ENCODE measurements at regions not wholly inside any gene's neighbourhood (a gene's known extent, or its start where the extent isn't known, plus 50 kb on each side); places are given as distances from the start of the nearest gene placed in this dataset.

DNA sequence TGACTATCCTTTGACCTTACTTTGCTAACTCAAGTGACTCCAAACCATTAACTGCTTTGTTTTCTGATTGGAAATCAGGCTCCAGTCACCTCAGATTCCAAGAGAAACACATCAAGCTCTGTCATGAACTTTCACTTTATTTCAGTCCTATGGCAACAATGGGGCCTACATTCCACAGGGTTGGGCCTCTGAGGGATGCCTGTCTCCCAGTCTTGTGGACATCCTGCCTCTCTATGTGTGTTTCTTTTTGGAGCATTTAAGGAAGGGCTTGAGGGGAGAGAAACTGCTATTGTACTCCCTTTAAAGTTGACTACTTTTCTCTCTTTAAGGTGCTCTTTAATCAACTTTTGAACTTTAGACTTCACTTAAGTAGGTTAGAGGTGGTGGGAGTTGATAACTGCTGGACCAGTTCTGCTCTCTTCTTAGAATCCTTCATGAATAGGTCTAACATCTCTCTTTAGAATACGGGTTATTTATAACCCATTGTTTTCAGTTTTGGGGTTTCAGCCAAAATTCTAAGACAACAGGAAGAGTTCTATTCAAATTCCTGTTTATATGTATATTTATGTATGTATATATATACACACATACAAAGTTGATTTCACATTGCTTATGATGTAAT lies 274.3 kb upstream of the NR3C2 start:
- Histone ChIP-seq H3K27me3 (ENCODE audit: control insufficient read depth, insufficient read depth, low read length) (no peaks in the 10 kb centered on the region), H3K4me1 (ENCODE audit: control insufficient read depth, insufficient read depth, low read length) (peaks cover 5% of the 10 kb centered on the region), H3K9ac (ENCODE audit: low read length) (no peak overlapping the region), H3K36me3 (ENCODE audit: control insufficient read depth, insufficient read depth, low read length) (no peaks in the 10 kb centered on the region), H3K9me3 (ENCODE audit: control insufficient read depth, insufficient read depth, low read depth, low read length) (no peaks in the 10 kb centered on the region), H3K27ac (ENCODE audit: low read depth, low read length) (no peak overlapping the region), H3K4me3 (ENCODE audit: low read depth, low read length) (no peak overlapping the region)

DNA sequence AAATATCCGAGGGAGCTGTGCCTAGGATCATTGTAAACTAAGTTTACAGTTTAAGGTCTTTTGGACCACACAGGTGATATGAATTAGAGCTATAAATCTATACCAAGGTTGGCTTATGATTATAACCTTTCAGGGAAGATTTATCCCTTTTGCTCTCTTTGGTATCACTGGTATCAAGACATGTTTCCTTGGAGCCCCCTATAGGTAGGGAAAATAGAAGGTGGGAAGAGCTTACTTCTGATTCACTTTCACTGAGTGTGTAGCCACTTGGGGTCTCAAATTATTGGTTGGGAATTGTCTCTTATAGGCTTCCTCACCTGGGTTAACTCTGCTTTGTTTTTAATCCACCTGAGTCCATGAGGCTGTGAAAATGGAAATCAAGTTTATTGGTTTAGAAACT lies 262.1 kb upstream of the NR3C2 start:
- Histone ChIP-seq H3K27me3 (ENCODE audit: control insufficient read depth, insufficient read depth, low read length) (no peaks in the 10 kb centered on the region), H3K4me3 (ENCODE audit: low read depth, low read length) (no peak overlapping the region), H3K9ac (ENCODE audit: low read length) (no peak overlapping the region), H3K4me1 (ENCODE audit: control insufficient read depth, insufficient read depth, low read length) (no peaks in the 10 kb centered on the region), H3K27ac (ENCODE audit: low read depth, low read length) (no peak overlapping the region), H3K36me3 (ENCODE audit: control insufficient read depth, insufficient read depth, low read length) (no peaks in the 10 kb centered on the region), H3K9me3 (ENCODE audit: control insufficient read depth, insufficient read depth, low read depth, low read length) (peaks cover 2% of the 10 kb centered on the region; the same call in 1 of the 2 replicates)

DNA sequence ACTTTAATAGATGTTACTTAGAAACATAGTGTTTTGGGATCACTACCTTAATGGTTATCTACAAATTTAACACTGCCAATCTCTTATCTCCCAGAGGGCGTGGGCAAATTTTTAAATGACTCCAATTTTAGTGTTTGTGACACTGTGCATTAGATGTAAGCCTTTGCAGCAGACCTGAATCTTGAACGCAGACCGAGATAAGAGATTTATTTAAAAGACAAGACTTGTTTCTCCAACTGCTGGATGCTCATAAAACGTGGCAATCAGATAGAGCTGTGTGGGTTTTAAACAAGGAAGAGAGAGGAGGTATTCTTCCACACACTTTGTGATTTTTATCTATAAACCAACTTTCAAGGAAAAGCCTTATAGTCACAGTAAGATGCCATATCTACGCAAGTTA lies 252.5 kb upstream of the NR3C2 start:
- Histone ChIP-seq H3K9ac (ENCODE audit: low read length) (no peak overlapping the region), H3K9me3 (ENCODE audit: control insufficient read depth, insufficient read depth, low read depth, low read length) (no peaks in the 10 kb centered on the region), H3K27ac (ENCODE audit: low read depth, low read length) (no peak overlapping the region), H3K4me3 (ENCODE audit: low read depth, low read length) (no peak overlapping the region), H3K27me3 (ENCODE audit: control insufficient read depth, insufficient read depth, low read length) (no peaks in the 10 kb centered on the region), H3K36me3 (ENCODE audit: control insufficient read depth, insufficient read depth, low read length) (no peaks in the 10 kb centered on the region), H3K4me1 (ENCODE audit: control insufficient read depth, insufficient read depth, low read length) (no peaks in the 10 kb centered on the region)

DNA sequence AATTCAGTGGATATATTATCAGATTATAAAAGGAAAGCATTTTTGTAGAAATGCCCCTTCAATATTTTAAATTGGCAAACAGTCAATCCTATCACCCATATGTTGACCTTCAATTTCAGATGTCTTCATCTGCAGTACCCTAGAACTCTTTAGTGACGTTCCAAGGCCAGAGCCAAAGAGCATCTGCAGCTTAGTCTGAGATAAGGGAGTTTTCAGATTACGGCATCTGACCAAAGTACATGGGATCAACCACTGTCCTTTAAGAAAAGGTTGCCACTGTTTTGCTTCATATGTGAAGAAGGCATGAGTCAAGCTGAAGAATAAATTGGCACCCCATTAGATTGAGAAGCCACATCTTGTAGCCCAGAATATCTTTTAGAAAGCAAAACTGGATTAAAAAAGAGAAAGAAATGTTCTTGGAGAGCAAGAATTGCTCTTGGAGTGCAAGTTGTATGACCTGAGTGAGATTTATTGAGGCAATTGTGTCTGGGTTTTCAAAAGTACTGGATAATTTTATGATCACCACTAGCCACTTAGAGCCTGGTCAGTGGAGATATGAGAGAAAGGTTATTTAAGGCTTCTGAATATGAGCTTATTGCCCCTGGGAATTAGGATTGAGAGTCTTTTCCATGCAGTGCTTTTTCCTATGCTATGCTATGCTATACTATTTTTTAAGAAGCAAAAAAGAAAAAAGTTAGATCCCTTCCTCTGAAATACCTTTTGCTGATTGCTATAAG lies 251.9 kb upstream of the NR3C2 start:
- Histone ChIP-seq H3K4me3 (ENCODE audit: low read depth, low read length) (no peak overlapping the region), H3K9ac (ENCODE audit: low read length) (no peak overlapping the region), H3K27me3 (ENCODE audit: control insufficient read depth, insufficient read depth, low read length) (no peaks in the 10 kb centered on the region), H3K9me3 (ENCODE audit: control insufficient read depth, insufficient read depth, low read depth, low read length) (no peaks in the 10 kb centered on the region), H3K36me3 (ENCODE audit: control insufficient read depth, insufficient read depth, low read length) (no peaks in the 10 kb centered on the region), H3K4me1 (ENCODE audit: control insufficient read depth, insufficient read depth, low read length) (no peaks in the 10 kb centered on the region), H3K27ac (ENCODE audit: low read depth, low read length) (no peak overlapping the region)

DNA sequence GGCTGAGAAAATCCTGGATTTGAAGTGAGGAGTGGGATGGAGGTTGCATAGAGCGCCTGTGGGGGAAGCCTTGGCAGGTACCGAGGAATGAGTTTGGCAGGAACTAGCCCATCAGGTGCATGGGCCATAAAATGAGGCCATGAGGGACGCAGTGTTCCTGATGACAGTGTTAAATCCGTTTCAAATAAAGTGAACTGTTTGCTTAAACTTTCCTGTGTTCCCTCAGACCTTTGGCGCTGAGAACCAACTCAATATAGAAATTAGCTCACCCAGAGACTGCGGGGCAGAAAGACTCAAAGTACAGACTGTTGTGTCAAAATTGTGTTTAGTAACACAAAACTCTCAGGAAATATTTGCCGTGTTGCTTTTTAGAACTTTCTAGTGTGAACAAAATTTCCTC lies 250.0 kb upstream of the NR3C2 start:
- Histone ChIP-seq H3K4me1 (ENCODE audit: control insufficient read depth, insufficient read depth, low read length) (no peaks in the 10 kb centered on the region), H3K27ac (ENCODE audit: low read depth, low read length) (no peak overlapping the region), H3K27me3 (ENCODE audit: control insufficient read depth, insufficient read depth, low read length) (no peaks in the 10 kb centered on the region), H3K36me3 (ENCODE audit: control insufficient read depth, insufficient read depth, low read length) (no peaks in the 10 kb centered on the region), H3K9ac (ENCODE audit: low read length) (no peak overlapping the region), H3K9me3 (ENCODE audit: control insufficient read depth, insufficient read depth, low read depth, low read length) (no peaks in the 10 kb centered on the region), H3K4me3 (ENCODE audit: low read depth, low read length) (no peak overlapping the region)

DNA sequence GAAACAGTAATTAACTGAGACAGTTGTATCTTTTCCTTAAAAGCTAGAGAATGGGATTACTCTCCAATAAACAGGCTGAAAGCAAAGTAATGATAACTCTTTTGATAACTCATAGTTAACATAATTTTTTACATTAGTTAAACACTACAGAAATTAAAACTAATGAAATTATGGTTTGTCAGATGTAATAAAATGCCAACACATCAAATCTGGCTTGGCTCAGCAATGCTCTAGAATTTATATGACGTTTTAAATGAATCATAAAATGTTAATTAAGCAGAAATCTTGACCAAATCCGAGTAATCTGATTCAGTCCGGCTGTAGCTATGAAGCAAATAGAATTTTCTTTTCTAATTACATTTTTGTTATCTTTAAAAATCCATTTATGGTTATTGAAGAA lies 244.2 kb upstream of the NR3C2 start:
- H3K27ac ChIP-seq (ENCODE audit: low read depth, low read length): no peak overlapping the region
- H3K27me3 ChIP-seq (ENCODE audit: control insufficient read depth, insufficient read depth, low read length): no peaks in the 10 kb centered on the region
- no peaks in the 10 kb centered on the region for H3K36me3 ChIP-seq (ENCODE audit: control insufficient read depth, insufficient read depth, low read length)
- no peaks in the 10 kb centered on the region for H3K9me3 ChIP-seq (ENCODE audit: control insufficient read depth, insufficient read depth, low read depth, low read length)
- H3K4me1 ChIP-seq (ENCODE audit: control insufficient read depth, insufficient read depth, low read length): no peaks in the 10 kb centered on the region
- H3K4me3 ChIP-seq (ENCODE audit: low read depth, low read length): no peak overlapping the region
- H3K9ac ChIP-seq (ENCODE audit: low read length): no peak overlapping the region

DNA sequence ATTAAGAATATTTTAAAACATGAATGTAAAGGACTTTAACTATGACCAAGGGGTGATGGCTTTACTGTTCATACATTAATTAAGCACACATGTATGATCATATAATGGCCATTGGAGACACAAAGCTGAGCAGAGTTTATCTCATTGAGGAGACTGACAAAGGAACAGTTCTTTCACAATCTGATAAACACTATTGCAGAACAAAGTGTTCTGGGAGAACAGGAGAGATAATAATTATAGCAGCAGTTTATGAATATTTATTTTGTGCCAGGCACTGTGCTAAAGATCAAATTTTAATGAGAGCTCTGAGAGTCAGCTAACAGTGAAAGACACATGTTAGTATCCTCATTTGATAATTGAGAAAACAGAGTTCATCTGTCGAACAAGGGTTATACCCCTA lies 242.4 kb upstream of the NR3C2 start:
- H3K9me3 ChIP-seq (ENCODE audit: control insufficient read depth, insufficient read depth, low read depth, low read length): no peaks in the 10 kb centered on the region
- no peaks in the 10 kb centered on the region for H3K27me3 ChIP-seq (ENCODE audit: control insufficient read depth, insufficient read depth, low read length)
- no peak overlapping the region for H3K9ac ChIP-seq (ENCODE audit: low read length)
- H3K27ac ChIP-seq (ENCODE audit: low read depth, low read length): no peak overlapping the region
- H3K4me3 ChIP-seq (ENCODE audit: low read depth, low read length): no peak overlapping the region
- no peaks in the 10 kb centered on the region for H3K4me1 ChIP-seq (ENCODE audit: control insufficient read depth, insufficient read depth, low read length)
- H3K36me3 ChIP-seq (ENCODE audit: control insufficient read depth, insufficient read depth, low read length): no peaks in the 10 kb centered on the region

DNA sequence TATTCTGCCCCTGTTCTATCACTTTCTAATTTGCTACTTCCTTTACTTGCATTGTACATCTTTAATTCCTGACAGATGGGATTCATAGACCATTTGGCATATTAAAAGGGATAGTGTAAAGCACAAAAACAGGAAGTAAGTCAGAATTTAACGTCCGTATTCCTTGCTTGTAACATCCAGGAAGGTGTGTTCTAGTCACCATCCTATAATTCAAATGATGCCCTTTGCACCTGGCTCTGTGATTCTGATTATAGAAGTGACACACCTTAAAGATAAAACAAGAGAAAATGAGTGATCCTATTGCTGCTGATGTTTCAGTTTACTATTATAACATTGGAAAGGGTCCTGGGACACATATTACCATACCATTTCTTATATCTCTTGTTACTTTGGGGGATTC lies 238.7 kb upstream of the NR3C2 start:
- H3K9ac ChIP-seq (ENCODE audit: low read length): no peak overlapping the region
- no peaks in the 10 kb centered on the region for H3K9me3 ChIP-seq (ENCODE audit: control insufficient read depth, insufficient read depth, low read depth, low read length)
- no peaks in the 10 kb centered on the region for H3K27me3 ChIP-seq (ENCODE audit: control insufficient read depth, insufficient read depth, low read length)
- no peaks in the 10 kb centered on the region for H3K36me3 ChIP-seq (ENCODE audit: control insufficient read depth, insufficient read depth, low read length)
- H3K4me3 ChIP-seq (ENCODE audit: low read depth, low read length): no peak overlapping the region
- H3K4me1 ChIP-seq (ENCODE audit: control insufficient read depth, insufficient read depth, low read length): no peaks in the 10 kb centered on the region
- no peak overlapping the region for H3K27ac ChIP-seq (ENCODE audit: low read depth, low read length)

DNA sequence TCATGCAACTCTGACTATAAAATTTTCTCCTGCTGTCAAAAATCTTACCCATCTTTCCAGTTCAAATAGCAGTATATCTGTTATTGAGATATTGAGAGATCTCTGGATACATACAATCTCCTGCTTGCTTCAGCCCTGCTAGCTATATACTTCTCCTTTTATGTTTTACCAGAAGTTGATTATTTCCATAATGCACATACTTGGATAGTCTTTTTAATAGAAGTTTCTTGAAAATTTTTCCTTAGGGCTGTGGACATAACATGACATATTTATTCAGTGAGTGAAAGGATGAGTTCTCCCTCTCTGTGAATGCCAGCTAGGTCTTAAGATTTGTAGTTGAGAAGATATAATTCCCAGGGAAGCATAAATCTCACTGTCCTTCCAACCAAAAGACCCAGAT lies 234.1 kb upstream of the NR3C2 start:
- H3K36me3 ChIP-seq (ENCODE audit: control insufficient read depth, insufficient read depth, low read length): no peaks in the 10 kb centered on the region
- no peaks in the 10 kb centered on the region for H3K27me3 ChIP-seq (ENCODE audit: control insufficient read depth, insufficient read depth, low read length)
- H3K4me1 ChIP-seq (ENCODE audit: control insufficient read depth, insufficient read depth, low read length): no peaks in the 10 kb centered on the region
- H3K9ac ChIP-seq (ENCODE audit: low read length): no peak overlapping the region
- no peak overlapping the region for H3K4me3 ChIP-seq (ENCODE audit: low read depth, low read length)
- H3K27ac ChIP-seq (ENCODE audit: low read depth, low read length): no peak overlapping the region
- H3K9me3 ChIP-seq (ENCODE audit: control insufficient read depth, insufficient read depth, low read depth, low read length): no peaks in the 10 kb centered on the region

DNA sequence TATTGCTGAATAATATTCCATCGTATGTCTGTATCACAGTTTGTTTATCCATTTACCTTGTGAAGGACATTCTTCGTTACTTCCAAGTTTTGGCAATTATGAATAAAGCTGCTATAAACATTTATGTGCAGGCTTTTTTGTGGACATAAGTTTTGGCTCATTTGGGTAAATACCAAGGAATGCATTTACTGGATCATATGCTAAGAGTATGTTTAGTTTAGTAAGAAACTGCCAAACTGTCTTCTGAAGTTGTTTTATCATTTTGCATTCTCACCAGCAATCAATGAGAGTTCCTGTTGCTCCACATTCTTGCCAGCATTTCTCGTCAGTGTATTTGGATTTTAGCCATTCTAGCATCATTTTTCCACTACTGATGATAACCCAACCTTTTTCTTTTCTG lies 232.7 kb upstream of the NR3C2 start:
- Histone ChIP-seq H3K4me1 (ENCODE audit: control insufficient read depth, insufficient read depth, low read length) (no peaks in the 10 kb centered on the region), H3K27me3 (ENCODE audit: control insufficient read depth, insufficient read depth, low read length) (no peaks in the 10 kb centered on the region), H3K27ac (ENCODE audit: low read depth, low read length) (no peak overlapping the region), H3K36me3 (ENCODE audit: control insufficient read depth, insufficient read depth, low read length) (no peaks in the 10 kb centered on the region), H3K4me3 (ENCODE audit: low read depth, low read length) (no peak overlapping the region), H3K9me3 (ENCODE audit: control insufficient read depth, insufficient read depth, low read depth, low read length) (no peaks in the 10 kb centered on the region), H3K9ac (ENCODE audit: low read length) (no peak overlapping the region)

DNA sequence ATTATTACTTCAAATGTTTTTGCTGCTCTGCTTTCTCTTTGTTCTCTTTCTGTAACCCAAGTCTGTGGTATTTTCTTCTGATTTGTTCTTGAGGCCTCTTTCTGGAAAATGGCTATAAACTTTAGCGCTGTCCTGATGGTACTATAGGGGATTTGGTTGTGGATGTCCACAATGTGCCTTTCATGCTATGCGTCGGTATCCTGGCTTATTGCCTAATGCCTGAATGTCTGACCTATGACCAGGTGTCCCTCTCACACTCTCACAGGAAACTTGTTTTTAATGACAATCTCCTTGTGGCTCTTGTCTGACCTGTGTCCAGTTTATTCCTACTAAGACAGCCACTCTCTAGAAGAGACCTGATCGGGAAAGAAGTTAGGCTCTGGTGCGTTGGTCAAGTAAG lies 222.4 kb upstream of the NR3C2 start:
- H3K9ac ChIP-seq (ENCODE audit: low read length): no peak overlapping the region
- no peaks in the 10 kb centered on the region for H3K27me3 ChIP-seq (ENCODE audit: control insufficient read depth, insufficient read depth, low read length)
- no peak overlapping the region for H3K4me3 ChIP-seq (ENCODE audit: low read depth, low read length)
- no peaks in the 10 kb centered on the region for H3K36me3 ChIP-seq (ENCODE audit: control insufficient read depth, insufficient read depth, low read length)
- H3K27ac ChIP-seq (ENCODE audit: low read depth, low read length): no peak overlapping the region
- H3K9me3 ChIP-seq (ENCODE audit: control insufficient read depth, insufficient read depth, low read depth, low read length): no peaks in the 10 kb centered on the region
- no peaks in the 10 kb centered on the region for H3K4me1 ChIP-seq (ENCODE audit: control insufficient read depth, insufficient read depth, low read length)

Measured in HUES6 (cell line).